HG02870 (cell line): ENCODE measurements at regions not wholly inside any gene's neighbourhood (a gene's known extent, or its start where the extent isn't known, plus 50 kb on each side); places are given as distances from the start of the nearest gene placed in this dataset.
"Not testable (repeated sequence)": the region's sequence is repeated elsewhere in the genome, so short reads cannot be mapped to it uniquely, and the experiment has no call there.

Source experiments
- ATAC-seq: cut with Tn5 transposase; IDR thresholded peaks from one replicate; pipeline ENCODE4 v1.9.1; 2021; ENCODE audit warnings: mild to moderate bottlenecking, moderate library complexity; ENCODE audit not compliant: unreplicated experiment

- ATAC-seq, result not testable (repeated sequence)
These were observed 280.6 kb upstream of the MAF start for GRCh38 chr16:79881107-79881506.

GRCh38 chr16:79876332-79876730 is 275.8 kb upstream of the MAF start:
- ATAC-seq, result peak; percentile 72

GRCh38 chr16:79874391-79874790 is 273.9 kb upstream of the MAF start:
- ATAC-seq, result no peak

- no peak for ATAC-seq
These were observed 273.3 kb upstream of the MAF start for GRCh38 chr16:79873825-79874224.

GRCh38 chr16:79871906-79872305 is 271.4 kb upstream of the MAF start:
- ATAC-seq, result no peak

- ATAC-seq, result no peak
These were observed 269.7 kb upstream of the MAF start for GRCh38 chr16:79870016-79870886.

GRCh38 chr16:79869304-79870015 is 268.9 kb upstream of the MAF start:
- no peak for ATAC-seq

GRCh38 chr16:79868841-79869240 is 268.3 kb upstream of the MAF start:
- ATAC-seq, result no peak

- ATAC-seq, result no peak
These were observed 267.0 kb upstream of the MAF start for GRCh38 chr16:79867425-79867997.

- ATAC-seq, result no peak
These were observed 265.4 kb upstream of the MAF start for GRCh38 chr16:79865918-79866317.

- ATAC-seq, result no peak
These were observed 264.3 kb upstream of the MAF start for GRCh38 chr16:79864781-79865391.

GRCh38 chr16:79864032-79864780 is 263.7 kb upstream of the MAF start:
- no peak for ATAC-seq

GRCh38 chr16:79863128-79864031 is 262.8 kb upstream of the MAF start:
- ATAC-seq, result no peak

GRCh38 chr16:79862601-79863000 is 262.1 kb upstream of the MAF start:
- no peak for ATAC-seq

- no peak for ATAC-seq
These were observed 256.0 kb upstream of the MAF start for GRCh38 chr16:79856581-79856980.

- ATAC-seq, result no peak
These were observed 249.8 kb upstream of the MAF start for GRCh38 chr16:79850348-79850747.

- no peak for ATAC-seq
These were observed 248.6 kb upstream of the MAF start for GRCh38 chr16:79849119-79849518.

GRCh38 chr16:79848719-79849118 is 248.2 kb upstream of the MAF start:
- no peak for ATAC-seq

- ATAC-seq, result no peak
These were observed 247.0 kb upstream of the MAF start for GRCh38 chr16:79847569-79847968.

GRCh38 chr16:79847101-79847500 is 246.6 kb upstream of the MAF start:
- no peak for ATAC-seq
